HG02970 (cell line): ENCODE measurements at regions not wholly inside any gene's neighbourhood (a gene's known extent, or its start where the extent isn't known, plus 50 kb on each side); places are given as distances from the start of the nearest gene placed in this dataset.

Source experiments
- ATAC-seq: cut with Tn5 transposase; IDR thresholded peaks from one replicate; pipeline ENCODE4 v1.9.1; 2021; ENCODE audit warnings: mild to moderate bottlenecking, moderate library complexity, moderate number of reproducible peaks; ENCODE audit not compliant: unreplicated experiment, low FRiP score

DNA sequence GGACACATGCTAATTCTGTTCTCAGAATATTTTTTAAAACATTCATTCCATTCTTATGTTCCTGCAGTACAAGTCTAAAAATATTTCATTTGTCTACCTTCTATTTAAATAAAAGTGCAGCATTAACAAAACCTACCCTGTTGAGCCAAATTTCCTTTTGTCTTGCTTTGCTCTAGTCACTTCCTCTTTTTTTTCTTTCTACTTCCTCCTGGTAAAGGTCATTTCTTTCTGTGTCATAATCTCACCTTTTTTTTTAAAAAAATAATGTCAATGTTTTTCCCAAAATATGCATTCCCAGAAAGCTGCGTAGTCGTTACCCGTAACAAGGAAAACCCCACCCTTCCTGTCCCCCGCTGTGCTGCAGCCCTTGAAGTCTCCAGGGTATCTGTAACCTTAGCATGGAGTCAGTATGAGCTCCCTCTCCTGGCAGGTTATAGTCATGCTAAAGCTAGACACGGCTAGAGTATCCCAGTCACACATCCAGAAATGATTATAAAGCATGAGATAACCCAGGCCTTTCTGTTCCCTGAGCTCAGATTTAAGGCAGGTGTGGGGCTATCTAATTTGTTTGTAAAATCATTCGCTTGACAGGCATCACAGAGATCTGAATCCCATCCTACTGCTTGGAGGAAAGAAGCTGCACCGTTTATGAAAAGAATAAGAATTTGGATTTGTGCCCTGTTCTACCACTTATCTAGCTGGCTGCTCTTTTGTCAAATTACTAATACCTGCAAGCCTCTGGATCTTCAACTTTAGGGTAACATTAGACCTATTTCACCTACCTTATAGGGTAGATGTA, 51.1 kb upstream of the EED start:
- peak; percentile 76 for ATAC-seq

DNA sequence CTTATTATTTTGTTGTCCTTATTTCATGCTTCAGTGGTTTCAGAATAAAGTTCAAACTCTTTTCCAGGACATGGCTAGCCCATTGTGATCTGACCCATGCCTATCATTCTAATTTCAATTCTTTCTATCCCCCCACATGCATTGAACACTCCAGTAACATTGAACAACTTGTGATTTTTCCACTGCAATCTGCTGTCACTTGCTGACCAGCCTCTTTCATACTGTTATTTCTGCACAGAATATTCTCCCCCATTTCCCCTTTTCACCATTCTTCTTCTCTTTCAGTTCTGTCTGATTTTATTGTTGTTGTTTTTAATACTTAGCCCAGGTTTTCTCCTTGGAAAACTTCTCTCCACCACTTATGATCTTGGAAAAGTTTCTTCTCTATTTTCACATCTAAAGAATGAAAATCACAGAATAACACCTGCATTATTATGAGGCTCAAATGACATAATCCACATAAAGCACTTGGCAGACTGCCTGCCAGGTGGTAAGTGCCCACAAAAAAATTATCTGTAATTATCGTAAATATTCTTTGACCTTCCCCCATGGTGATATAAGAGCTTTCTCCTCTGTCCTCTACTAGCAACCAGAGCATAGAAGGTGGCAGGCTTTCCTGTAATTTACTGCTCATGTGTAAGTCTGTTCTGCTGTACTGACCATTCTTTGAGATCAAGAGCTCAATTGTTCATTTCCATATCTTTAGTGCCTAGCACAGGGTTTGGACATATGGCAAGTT, 51.9 kb upstream of the EED start:
- ATAC-seq, result no peak

DNA sequence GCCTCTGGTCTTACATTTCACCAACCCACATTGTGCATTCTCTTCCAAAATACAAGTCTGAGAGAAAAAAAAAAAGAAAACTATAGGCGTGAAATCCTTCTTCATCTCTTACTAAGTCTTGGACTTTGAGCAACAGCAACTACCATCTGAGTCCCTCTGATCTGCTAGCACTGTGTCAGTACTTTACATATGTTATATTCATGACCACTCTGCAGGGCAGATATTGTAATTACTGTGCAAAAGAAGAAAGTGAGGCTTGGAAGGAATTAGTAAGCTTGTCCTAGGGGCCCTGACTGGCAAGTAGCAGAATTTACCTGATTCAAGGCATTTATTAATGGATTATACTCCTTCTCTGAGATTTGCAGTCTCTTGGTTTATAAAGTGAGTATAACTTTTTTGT, 52.7 kb upstream of the EED start:
- ATAC-seq, result no peak

DNA sequence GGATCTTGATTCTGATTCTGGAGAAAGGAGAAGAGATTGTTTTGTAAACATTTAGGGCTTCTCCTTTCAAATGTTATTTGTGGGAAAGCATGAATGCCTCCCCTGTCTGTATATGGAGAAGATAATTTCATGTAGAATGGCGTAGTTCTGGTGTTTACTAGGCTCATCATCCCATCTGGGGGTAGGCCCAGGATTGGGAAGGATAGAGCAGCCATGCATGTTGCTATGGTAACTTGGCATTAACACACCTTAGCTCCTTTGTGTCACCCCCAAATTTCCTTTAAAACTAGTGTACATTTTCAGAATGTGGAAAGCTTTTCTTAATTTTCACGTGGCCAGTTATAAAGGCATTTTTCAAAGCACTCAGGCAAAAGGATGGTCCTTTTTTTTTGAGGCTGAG, 57.5 kb upstream of the EED start:
- no peak for ATAC-seq

DNA sequence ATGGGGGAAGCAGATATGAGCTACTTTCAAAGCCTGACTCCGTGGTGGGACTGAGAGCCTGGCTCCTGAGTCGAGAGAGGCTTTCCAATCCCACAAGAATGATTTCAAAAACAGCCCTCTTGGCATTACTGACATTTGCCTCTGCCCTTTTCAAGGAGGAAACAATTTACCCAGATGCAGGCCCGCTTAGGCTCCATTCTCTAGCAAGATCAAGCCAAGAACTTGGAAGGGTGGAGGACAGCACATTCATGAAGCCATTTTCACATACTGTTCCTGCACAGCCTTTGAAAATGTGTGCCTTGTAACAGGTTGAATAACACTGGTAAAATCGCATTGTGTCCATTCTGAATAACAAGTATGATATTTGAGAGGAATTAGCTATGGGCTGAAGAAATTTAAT, 58.2 kb upstream of the EED start:
- ATAC-seq, result no peak

DNA sequence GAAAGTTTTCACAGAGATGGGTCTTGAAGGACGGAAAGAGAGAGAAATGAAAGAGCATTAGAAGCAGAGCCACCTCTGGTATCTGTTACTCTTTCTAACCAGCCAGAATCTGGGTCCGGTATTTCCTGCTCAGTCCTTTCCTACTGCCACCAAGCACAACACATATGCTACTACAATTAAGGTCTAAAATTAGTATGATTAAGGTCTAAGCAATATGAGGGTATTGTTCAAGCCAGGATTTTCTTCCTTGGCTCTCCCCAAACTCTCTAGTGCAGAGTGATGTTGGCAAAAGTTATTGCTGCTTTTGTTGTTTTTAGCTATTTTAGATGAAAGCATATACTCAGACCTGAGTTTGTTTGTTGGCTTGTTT, 59.2 kb upstream of the EED start:
- ATAC-seq, result no peak

DNA sequence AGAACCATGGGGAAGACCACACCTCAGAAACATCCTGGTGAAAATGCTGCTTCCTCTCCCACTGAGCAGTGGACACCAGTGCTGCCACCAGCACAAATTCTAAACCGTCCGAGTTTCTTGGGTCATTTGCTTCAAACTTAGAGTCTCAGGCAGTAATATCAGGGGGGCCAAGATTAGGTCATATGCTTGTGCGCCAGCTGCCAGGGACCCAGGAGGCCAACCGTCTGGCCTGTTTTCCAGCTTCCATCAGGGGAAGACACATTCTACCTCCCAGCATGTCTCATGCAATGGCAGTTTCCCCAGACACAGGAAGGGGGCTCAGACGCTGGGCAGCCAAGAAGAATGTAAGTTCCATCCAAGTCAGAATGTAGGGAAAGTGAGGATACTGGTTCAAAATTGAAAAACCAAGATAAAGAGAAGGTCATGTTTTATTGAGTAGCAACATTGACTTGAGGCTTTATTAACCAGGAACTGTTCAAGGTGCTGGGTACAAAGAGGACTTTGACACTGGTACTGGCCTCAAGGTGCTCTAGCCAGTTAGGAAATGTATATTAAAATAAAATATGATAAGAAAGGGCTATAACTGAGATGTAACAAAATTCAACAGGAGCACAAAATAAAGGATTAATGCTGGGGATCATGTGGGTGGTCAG, 59.7 kb upstream of the EED start:
- ATAC-seq, result no peak

DNA sequence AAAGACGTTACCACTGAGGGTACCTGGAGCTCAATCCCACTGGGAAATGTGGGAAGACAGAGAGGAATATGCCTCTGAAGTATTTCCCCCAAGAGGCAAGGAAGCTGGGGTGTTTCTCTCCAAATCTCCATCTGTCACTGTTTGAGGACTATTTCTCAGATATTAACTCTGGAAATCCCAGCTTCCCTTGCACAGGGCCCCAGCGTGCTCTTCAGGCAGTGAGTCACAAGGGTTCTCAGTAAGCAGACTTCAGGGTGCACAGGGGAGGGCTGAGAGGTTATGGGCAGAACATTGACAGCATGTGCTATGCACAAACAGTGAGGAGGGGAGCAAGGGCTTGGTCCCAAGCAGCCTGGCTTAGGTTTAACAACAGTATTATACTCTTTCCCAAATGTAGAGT, 60.9 kb upstream of the EED start:
- ATAC-seq, result no peak

DNA sequence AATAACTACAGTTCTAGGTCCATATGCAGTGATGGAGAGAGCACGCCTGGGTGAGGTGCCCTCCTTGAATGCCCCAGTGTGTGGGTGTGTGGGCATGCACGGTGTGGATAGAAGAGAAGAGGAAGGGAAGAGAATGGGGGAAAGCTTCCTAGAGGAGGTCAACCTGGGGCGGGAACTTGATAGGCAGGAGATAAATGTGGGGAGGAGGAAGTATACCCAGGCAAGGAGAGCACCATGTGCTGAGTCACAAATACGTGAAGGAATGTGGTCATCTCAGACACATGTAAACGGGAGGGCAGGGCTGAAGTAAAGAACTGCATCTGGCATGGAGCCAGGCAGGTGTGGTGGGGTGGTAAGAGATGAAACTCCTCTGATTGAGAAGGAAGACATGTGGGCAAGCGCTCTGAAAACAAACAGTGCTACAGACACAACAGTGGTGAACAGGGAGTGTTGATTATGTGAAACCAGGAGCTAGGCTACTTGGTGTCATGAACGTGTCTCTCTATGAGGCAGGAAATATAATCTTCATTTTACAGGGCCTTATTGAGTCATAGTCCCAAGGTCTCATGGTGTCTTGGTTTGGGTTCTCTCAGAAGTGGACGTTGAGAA, 61.5 kb upstream of the EED start:
- ATAC-seq, result no peak

DNA sequence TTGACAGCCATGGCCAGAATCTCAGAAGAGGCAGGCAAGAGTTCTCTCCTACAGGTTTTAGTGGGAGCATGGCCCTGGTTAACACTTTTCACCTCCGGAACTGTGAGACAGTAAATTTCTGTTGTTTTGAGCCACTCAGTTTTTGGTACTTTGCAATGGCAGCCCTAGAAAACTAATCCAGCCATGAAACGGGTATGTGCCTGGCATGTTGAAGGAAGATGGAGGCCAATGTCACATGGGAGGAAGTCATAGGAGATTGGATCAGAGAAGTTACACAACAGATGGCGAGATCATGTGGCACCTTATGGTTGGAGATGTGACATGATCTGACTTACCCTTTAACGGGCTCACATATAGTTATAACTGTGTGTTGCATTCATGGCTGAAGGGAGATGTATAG, 63.2 kb upstream of the EED start:
- no peak for ATAC-seq

DNA sequence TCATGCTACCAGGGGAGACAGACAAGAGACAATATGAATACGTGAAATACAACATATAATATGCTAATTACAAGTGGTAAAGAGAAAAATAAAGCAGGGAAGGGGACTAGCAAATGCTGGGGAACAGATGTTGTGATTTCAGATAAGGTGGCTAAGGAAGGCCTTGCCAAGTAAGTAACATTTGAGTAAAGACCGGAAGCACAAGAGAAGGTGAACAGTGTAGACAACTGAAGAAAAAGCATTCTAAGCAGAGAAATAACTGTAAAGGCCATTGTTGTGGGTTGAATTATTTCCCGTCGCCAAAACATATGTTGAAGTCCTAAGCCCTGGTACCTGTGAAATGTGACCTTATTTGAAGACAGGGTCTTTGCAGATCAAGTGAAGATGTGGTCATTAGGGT, 63.7 kb upstream of the EED start:
- no peak for ATAC-seq

DNA sequence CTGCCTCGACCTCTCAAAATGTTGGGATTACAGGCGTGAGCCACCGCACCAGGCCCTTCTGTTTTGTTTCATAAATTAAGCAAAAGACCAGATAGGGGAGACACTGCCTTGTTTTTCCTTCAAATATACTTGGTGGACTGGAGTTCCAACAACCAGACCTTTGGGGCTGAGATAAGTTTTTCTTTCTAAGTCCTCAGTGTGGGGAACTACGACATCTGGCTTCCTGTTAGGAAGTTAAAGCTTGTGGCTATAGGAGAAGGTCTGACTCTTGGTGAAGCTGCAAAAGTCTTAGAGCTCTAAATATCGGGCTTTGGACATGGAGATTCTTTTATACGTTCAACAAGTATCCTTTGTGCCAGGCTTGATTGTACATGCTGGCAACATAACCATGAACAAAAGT, 64.1 kb upstream of the EED start:
- no peak for ATAC-seq

DNA sequence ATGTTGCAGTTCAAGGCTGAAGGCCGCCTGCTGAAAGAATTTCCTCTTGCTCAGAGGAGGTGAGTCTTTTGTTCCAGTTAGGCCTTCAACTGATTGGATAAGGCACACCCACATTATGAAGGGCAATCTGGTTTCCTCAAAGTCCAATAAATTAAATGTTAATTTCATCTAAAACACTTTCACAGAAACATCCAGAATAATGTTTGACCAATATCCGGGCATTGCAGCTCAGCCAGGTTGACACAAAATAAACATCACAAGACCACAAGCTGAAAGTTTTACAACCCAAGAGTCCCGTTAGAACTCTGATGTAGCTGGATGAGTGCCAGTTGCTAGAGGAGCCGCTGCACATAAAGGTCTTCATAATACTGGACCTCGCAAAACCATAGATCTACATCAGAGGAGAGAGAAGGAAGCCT, 64.9 kb upstream of the EED start:
- no peak for ATAC-seq

DNA sequence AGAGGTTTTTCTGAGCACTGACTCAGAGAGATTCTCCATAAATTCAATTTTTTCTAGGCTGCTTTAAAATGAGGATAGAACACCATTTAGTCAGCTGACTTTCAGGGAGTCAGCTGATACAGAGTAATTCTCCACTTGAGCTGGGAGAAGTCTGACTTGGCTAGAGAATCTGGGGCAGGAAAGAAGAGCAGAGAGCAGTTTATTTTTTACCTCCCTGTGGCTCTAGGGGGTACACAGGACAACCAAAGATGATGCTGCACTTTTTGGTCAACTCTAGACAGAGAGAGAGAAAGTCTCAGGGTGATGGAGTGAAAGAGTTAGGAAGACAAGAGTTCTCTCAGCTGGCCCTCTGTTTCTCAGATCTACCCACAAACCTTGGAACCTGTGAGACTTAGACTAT, 67.3 kb upstream of the EED start:
- ATAC-seq, result no peak

DNA sequence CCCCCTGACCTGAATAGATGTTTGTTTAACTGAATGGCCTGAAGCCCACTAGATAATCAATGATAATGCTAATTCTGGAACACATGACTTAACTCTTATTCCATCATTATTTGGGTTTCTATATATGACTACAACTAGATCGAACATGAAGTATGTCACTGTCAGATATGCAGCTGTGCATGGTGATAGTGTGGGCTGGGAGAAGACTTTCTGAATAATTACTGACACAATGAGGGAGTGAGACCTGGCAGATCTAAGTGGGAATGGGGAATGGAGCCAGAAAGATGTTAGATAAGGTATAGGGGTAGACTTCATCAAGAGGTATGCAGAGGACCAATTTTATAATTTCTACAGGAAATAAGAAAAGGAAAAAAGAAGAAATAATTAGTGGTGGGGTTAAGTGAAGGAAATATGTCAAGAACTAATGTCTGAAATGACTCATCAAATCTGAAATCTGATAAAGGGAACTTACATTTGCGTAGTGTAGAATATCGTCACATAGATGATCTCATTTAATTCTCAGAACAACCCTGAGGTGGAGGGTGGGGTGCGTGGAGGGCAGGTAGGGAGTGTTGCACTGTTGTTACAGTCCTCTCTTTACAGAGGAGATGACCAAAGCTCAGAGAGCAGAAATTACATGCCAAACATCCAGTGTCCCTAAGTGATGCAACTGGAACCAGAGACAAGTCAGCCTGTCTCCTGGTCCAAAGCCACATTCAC, 68.2 kb upstream of the EED start:
- no peak for ATAC-seq

DNA sequence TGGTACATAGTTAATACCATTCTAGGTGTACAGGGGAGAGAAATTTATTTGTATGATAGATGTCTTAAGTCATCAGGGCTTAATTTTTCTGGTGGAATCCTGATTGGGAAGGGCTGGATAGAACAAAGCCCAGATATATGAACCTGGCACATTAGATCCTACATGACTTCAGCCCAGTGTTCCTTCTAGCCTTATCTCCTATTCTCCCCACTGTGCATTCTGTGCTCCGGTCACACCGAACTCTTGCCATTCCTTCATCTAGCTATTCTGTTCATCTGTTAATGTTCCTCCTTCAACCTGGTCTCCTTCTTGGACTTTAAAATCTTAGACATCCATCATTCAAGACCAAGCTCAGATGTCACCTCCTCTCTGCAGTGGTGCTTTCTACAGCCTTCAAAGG, 68.9 kb upstream of the EED start:
- no peak for ATAC-seq

DNA sequence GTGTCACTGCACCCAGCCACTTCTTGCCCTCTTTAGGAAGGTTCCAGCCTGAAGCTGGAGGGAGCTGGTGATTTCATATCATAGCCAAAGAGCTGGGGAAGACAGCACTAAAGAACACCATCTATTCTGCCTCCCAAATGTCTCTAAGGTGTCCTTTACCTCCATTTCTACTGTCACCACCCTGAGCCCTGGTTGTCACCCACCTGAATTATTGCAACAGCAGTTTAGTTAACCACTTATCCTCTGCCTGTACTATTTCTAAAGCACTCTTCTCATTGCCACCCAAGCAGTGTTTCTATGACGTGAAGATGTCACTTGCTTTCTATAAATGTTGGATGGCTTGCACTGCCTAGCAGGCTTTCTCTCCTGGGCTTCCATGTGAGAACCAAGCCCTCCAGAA, 69.4 kb upstream of the EED start:
- ATAC-seq, result no peak

DNA sequence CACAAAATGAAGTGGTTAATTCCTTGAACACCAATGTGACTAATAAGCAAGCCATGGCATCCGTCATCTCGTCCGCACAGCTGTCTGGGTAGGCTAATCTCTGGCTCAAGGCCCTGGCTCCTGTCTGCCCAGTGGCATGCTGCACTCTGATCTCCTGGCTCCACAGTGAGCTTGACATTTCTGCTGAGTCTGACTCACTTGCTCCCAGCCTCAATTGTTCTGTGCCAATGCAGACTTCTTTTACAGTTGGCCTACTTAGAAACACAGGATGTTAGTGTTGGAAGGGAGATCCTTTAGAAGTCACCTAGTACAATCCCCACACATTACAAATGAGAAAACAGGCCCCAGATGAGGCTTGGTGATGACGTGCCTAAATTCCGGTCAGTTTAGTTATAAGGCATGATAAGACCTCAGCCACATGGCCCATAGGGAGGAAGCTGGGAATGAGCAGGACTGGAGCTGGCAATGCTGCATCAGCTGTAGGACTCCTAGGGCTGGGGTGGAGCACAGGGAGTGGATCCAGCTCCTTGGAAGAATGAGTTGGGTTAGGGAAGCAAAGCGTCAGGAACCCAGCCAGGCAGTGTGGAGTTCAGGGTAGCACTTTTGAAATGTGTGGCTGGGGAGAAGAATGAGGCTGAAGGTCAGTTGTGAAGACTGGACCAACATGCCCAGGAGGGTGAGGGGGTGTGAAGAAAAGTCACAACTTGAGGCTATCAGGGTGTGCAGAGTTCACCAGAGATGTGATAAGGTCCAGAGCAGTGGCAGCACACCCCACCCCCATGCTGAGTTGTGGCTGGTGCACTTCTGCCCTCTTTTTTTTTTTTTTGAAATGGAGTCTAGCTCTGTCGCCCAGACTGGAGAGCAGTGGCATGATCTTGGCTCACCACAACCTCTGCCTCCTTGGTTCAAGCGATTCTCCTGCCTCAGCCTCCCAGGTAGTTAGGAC, 70.2 kb upstream of the EED start:
- no peak for ATAC-seq

DNA sequence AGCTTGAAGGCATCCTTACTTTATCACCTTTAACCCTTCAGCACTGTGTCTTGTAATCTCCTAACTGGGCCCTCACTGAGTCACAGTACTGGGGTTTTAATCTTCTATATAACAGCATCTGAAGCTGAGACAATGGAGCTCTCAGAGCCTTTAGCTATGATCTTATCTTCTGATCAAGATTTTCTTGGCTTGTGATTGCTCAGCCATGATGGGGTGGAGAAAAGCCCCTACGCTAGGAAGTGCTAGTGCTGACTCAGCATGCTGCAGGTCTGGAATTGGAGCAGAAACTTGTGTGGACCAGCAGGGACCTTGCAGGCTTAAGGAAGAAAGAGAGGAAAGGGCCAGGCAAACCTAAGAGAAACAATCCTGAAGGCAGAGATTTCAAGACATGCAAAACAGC, 71.7 kb upstream of the EED start:
- ATAC-seq, result no peak

DNA sequence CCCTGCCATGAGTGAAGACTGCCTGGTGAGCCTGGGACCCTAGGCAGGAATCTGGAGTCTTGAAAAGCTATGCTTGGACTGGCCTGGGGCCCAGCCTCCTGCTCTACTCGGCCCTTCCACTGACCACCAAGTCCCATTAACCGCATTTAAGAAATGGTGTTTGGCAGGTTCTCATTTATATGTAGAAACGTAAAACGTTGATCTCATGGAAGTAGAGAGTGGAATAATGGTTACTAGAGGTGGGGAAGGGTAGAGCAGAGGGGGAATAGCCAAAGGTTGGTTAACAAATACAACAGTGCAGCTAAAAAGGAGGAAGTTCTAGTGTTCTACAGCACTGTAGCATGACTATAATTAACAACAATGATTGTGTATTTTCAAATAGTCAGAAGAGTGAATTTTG, 72.9 kb upstream of the EED start:
- ATAC-seq, result no peak
